ENCODE measurements at regions not wholly inside any gene's neighbourhood (a gene's known extent, or its start where the extent isn't known, plus 50 kb on each side); places are given as distances from the start of the nearest gene placed in this dataset.

DNA sequence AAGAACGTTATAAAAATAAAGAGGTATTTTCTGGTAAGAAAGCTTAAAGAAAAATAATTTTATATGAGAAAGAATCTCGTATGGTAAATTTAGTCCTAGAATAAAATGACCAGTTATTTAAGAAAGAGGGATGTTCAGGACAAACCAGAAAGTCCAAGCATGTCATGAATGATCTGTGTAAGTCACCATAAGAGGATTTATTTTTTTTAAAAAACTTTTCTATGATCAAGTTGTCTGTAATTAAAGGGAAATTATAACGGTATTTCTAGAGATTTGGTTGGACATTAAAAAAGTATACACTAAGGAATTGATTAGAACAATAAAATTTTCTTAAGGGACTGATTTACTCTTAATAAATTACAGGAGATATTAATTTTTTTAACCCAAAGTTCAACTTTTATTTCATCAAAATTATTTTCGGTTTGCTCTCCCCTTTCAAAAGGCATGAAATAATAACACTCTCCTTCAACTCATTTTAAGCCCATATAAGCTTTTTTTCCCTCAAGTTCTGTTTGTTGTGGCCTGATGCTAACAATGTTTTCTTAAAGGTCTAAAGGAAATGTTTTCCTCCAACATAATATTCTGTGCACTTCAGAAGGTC, 49.9 kb upstream of the CPSF6 start:
- DNase-seq (ENCODE audit: low read depth in 2 of 2): no peak
